T follicular helper cell (primary cell): ENCODE measurements at regions not wholly inside any gene's neighbourhood (a gene's known extent, or its start where the extent isn't known, plus 50 kb on each side); places are given as distances from the start of the nearest gene placed in this dataset.

Experiments used
- DNase-seq: peaks from one replicate; pipeline ENCODE4 v3.0.0-alpha.2; 2020; ENCODE audit warnings: low read depth

- no peak for DNase-seq
Observed at GRCh38 chr3:150022381-150023238, 51.9 kb upstream of the PFN2 start.

GRCh38 chr3:150020527-150020926, 49.8 kb upstream of the PFN2 start:
- DNase-seq: no peak
